ENCODE measurements at regions not wholly inside any gene's neighbourhood (a gene's known extent, or its start where the extent isn't known, plus 50 kb on each side); places are given as distances from the start of the nearest gene placed in this dataset.
"Not testable (repeated sequence)": the region's sequence is repeated elsewhere in the genome, so short reads cannot be mapped to it uniquely, and the experiment has no call there.

- peaks cover 0 to 1% of the 10 kb centered on the region in 2 donors for H3K9me3 ChIP-seq
- intact Hi-C loops (cut with DNase I; ENCODE audit: low total_unique reads) = no loop called here
- TF ChIP-seq POLR2A (IDR thresholded peaks at IDR 0.05) = no peak
- TF ChIP-seq CTCF (IDR thresholded peaks at IDR 0.05) = no peak
- TF ChIP-seq POLR2AphosphoS5 (IDR thresholded peaks at IDR 0.05) = no peak
- no peak overlapping the region for H3K4me3 ChIP-seq
- H3K27me3 ChIP-seq = no peaks in the 10 kb centered on the region
- no peaks in the 10 kb centered on the region for H3K4me1 ChIP-seq
- H3K27ac ChIP-seq = no peak overlapping the region
- H3K36me3 ChIP-seq = no peaks in the 10 kb centered on the region
- no peak for DNase-seq (ENCODE audit: low spot score in 2 of 2)
Measured at GRCh38 chr5:18576586-18576985, 942.3 kb downstream of the TAF11L14 start.

GRCh38 chr5:18601185-18601584, 966.9 kb downstream of the TAF11L14 start:
- intact Hi-C loops (cut with DNase I; ENCODE audit: low total_unique reads) = no loop called here
- Histone ChIP-seq H3K4me3 (no peak overlapping the region), H3K36me3 (no peaks in the 10 kb centered on the region), H3K9me3 (no peaks in the 10 kb centered on the region), H3K27me3 (no peaks in the 10 kb centered on the region), H3K4me1 (no peaks in the 10 kb centered on the region), H3K27ac (no peak overlapping the region)
- DNase-seq (ENCODE audit: low spot score in 2 of 2) = no peak
- TF ChIP-seq POLR2A (IDR thresholded peaks at IDR 0.05) (no peak), CTCF (IDR thresholded peaks at IDR 0.05) (no peak), POLR2AphosphoS5 (IDR thresholded peaks at IDR 0.05) (no peak)

- Histone ChIP-seq H3K27me3 (no peaks in the 10 kb centered on the region), H3K9me3 (no peaks in the 10 kb centered on the region), H3K27ac (no peak overlapping the region), H3K4me3 (no peak overlapping the region), H3K4me1 (no peaks in the 10 kb centered on the region), H3K36me3 (no peaks in the 10 kb centered on the region)
- intact Hi-C loops (cut with DNase I; ENCODE audit: low total_unique reads) = no loop called here
- TF ChIP-seq CTCF (IDR thresholded peaks at IDR 0.05) = no peak
- TF ChIP-seq POLR2AphosphoS5 (IDR thresholded peaks at IDR 0.05) = no peak
- no peak for TF ChIP-seq POLR2A (IDR thresholded peaks at IDR 0.05)
- DNase-seq (ENCODE audit: low spot score in 2 of 2) = no peak
Measured at GRCh38 chr5:18602402-18602801, 968.1 kb downstream of the TAF11L14 start.

GRCh38 chr5:18605186-18605585, 970.9 kb downstream of the TAF11L14 start:
- no peak overlapping the region for H3K27ac ChIP-seq
- H3K4me3 ChIP-seq = no peak overlapping the region
- no peaks in the 10 kb centered on the region for H3K4me1 ChIP-seq
- DNase-seq (ENCODE audit: low spot score in 2 of 2) = no peak
- H3K36me3 ChIP-seq = no peaks in the 10 kb centered on the region
- intact Hi-C loops (cut with DNase I; ENCODE audit: low total_unique reads) = no loop called here
- no peaks in the 10 kb centered on the region for H3K27me3 ChIP-seq
- no peaks in the 10 kb centered on the region for H3K9me3 ChIP-seq
- TF ChIP-seq POLR2AphosphoS5 (IDR thresholded peaks at IDR 0.05) = no peak

GRCh38 chr5:18607570-18607969, 973.3 kb downstream of the TAF11L14 start:
- H3K4me1 ChIP-seq = no peaks in the 10 kb centered on the region
- TF ChIP-seq POLR2A (IDR thresholded peaks at IDR 0.05) = no peak
- no peak for TF ChIP-seq POLR2AphosphoS5 (IDR thresholded peaks at IDR 0.05)
- no peak for TF ChIP-seq CTCF (IDR thresholded peaks at IDR 0.05)
- intact Hi-C loops (cut with DNase I; ENCODE audit: low total_unique reads) = no loop called here
- no peaks in the 10 kb centered on the region for H3K27me3 ChIP-seq
- H3K4me3 ChIP-seq = no peak overlapping the region
- peaks cover 0 to 8% of the 10 kb centered on the region in 2 donors for H3K9me3 ChIP-seq
- no peak for DNase-seq (ENCODE audit: low spot score in 2 of 2)
- H3K36me3 ChIP-seq = no peaks in the 10 kb centered on the region
- no peak overlapping the region for H3K27ac ChIP-seq

GRCh38 chr5:18617191-18617590, 982.9 kb downstream of the TAF11L14 start:
- H3K27me3 ChIP-seq; H3K27ac ChIP-seq; H3K4me1 ChIP-seq; H3K36me3 ChIP-seq; intact Hi-C loops (cut with DNase I; ENCODE audit: low total_unique reads); H3K4me3 ChIP-seq; DNase-seq (ENCODE audit: low spot score in 2 of 2): not testable (repeated sequence)
- peaks cover 13 to 22% of the 10 kb centered on the region in 2 donors for H3K9me3 ChIP-seq

Measured in breast epithelium (tissue), 4 donors.